Testis (tissue), 2 donors: ENCODE measurements at regions not wholly inside any gene's neighbourhood (a gene's known extent, or its start where the extent isn't known, plus 50 kb on each side); places are given as distances from the start of the nearest gene placed in this dataset.
A peak's percentile ranks its signal among the peaks of the same experiment; 100 is the strongest.
"Not testable (repeated sequence)": the region's sequence is repeated elsewhere in the genome, so short reads cannot be mapped to it uniquely, and the experiment has no call there.

ENCODE experiments used
- DNase-seq: peaks from one replicate; pipeline ENCODE4 v3.0.0-alpha.2; 2019
- H3K27ac ChIP-seq, 2 donors: fragments of 200-600 bp; sonication (generic); one replicate each; pipeline ENCODE4 v1.5.1; 2019
- H3K27me3 ChIP-seq: fragments of 200-600 bp; sonication (generic); one replicate; pipeline ENCODE4 v1.5.1; 2019
- H3K36me3 ChIP-seq: fragments of 200-600 bp; sonication (generic); one replicate; pipeline ENCODE4 v1.5.1; 2017; ENCODE audit warnings: low read depth; ENCODE audit errors: missing control alignments
- H3K4me1 ChIP-seq: fragments of 200-600 bp; sonication (generic); one replicate; pipeline ENCODE4 v1.5.1; 2019
- H3K4me3 ChIP-seq, 2 donors: fragments of 200-600 bp; sonication (generic); one replicate each; pipeline ENCODE4 v1.5.1; 2017 to 2019
- H3K9me3 ChIP-seq: fragments of 200-600 bp; sonication (generic); one replicate; pipeline ENCODE4 v1.5.1; 2017
- POLR2A ChIP-seq: fragments of 450-650 bp; IDR thresholded peaks from one replicate; pipeline ENCODE4 v1.6.1; 2017; ENCODE audit warnings: antibody characterized with exemption, mild to moderate bottlenecking, moderate library complexity
- WGBS, 2 donors: methylation state at CpG; one replicate each; pipeline ENCODE4 v1.1.5; 2018; 5-methylcytosine and 5-hydroxymethylcytosine counted together
- intact Hi-C: fragments of 100-400 bp; cut with DNase I; formaldehyde crosslinking; loops from one replicate; pipeline ENCODE4 v1.15.1; 2023; ENCODE audit warnings: low total_unique reads
- TF ChIP-seq, protein P1 (sequence below), 3 experiments: fragments of 450-650 bp in 2 of 3; fragments of 200-600 bp in 1 of 3; sonication (generic) in 1 of 3; IDR thresholded peaks; one replicate each; pipeline ENCODE4 v1.5.1; 2016 to 2019; ENCODE audit warnings: antibody characterized with exemption in 3 of 3, mild to moderate bottlenecking in 2 of 3, moderate library complexity in 1 of 3

DNA sequence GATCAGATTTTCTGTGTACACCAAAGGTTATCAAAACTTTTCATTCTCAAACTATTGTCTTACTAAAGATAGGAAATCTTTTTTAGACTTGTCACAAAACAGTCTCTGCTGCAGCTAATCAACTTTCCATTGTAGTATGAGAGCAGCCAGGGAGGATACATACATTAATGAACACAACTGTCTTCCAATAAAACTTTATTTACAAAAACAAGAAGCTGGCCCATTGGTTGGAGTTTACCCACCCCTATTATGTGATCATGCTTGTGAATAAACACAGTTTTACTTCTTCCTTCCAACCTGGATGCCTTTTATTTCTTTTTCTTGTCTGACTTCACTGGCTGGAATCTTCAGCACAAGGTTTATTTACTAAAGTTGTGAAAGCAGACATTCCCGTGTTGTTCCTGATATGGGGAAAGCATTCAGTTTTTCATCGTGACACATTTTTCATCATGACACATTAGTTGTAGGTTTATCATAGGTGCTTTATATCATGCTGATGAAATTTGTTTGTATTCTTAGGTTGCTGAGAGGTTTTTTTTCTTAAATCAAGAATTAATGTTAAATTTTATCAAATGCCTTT, 98.5 kb upstream of the CDK13 start:
- no peak for DNase-seq
- Histone ChIP-seq H3K27me3 (no peaks in the 10 kb centered on the region), H3K27ac (no peak overlapping the region), H3K4me1 (no peaks in the 10 kb centered on the region), H3K4me3 (no peak overlapping the region), H3K9me3 (no peaks in the 10 kb centered on the region), H3K36me3 (no peaks in the 10 kb centered on the region)
- WGBS, 2 donors, result 82 to 86% methylated on average over 2 of the region's 2 CpGs
- intact Hi-C loops, result no loop called here
- TF ChIP-seq, protein P1, sequence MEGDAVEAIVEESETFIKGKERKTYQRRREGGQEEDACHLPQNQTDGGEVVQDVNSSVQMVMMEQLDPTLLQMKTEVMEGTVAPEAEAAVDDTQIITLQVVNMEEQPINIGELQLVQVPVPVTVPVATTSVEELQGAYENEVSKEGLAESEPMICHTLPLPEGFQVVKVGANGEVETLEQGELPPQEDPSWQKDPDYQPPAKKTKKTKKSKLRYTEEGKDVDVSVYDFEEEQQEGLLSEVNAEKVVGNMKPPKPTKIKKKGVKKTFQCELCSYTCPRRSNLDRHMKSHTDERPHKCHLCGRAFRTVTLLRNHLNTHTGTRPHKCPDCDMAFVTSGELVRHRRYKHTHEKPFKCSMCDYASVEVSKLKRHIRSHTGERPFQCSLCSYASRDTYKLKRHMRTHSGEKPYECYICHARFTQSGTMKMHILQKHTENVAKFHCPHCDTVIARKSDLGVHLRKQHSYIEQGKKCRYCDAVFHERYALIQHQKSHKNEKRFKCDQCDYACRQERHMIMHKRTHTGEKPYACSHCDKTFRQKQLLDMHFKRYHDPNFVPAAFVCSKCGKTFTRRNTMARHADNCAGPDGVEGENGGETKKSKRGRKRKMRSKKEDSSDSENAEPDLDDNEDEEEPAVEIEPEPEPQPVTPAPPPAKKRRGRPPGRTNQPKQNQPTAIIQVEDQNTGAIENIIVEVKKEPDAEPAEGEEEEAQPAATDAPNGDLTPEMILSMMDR (IDR thresholded peaks at IDR 0.05), result no peak
- TF ChIP-seq POLR2A, result no peak

DNA sequence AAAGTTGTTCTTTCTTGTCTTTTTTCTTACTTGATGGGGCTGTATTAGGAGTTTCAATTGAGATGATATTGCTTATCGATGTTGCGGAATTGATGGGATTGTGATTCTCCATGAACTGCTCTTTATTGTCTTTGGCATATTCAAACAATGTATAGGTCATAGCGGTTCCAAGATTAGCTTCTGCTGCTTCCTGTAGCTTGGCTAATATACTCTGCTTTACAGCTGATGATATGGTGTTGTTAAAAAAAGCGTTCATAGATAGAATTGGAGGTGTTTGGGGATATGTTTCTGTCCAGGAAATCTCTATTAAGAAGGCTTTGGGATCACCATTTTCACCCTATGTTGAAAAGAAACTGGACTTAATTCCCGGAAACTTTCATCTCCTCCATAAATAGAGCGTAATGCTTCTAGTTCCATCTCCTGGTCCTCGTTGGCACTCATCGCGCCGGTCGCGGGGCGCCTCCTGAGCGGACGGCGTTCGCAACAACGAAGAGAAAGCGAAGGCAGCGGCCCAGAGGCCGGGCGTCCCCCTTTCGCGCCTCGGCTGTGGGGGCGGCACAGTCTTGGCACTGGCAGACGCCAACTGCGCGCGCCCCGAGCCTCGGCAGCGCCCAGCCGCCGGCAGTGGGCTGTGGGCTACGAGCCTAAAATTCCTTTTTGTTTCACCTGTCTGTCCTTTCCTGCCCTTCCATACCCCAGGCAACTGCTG, 95.3 kb upstream of the CDK13 start:
- H3K4me1 ChIP-seq, intact Hi-C loops, DNase-seq, H3K27me3 ChIP-seq, H3K36me3 ChIP-seq, H3K9me3 ChIP-seq, H3K27ac ChIP-seq: not testable (repeated sequence)
- WGBS, 2 donors, result 6 to 10% methylated on average over 36 of the region's 36 CpGs
- peak overlapping the region; percentile 9 to 27 for H3K4me3 ChIP-seq

GRCh38 chr7:39855325-39855674, 94.8 kb upstream of the CDK13 start:
- TF ChIP-seq POLR2A, result no peak
- 47 to 52% methylated on average over 1 of the region's 1 CpG for WGBS, 2 donors
- Histone ChIP-seq H3K9me3 (no peaks in the 10 kb centered on the region), H3K36me3 (no peaks in the 10 kb centered on the region), H3K27me3 (no peaks in the 10 kb centered on the region), H3K27ac (no peak overlapping the region), H3K4me3 (peak overlapping the region; percentile 9 to 27), H3K4me1 (no peaks in the 10 kb centered on the region)
- intact Hi-C loops, result no loop called here
- no peak for DNase-seq

DNA sequence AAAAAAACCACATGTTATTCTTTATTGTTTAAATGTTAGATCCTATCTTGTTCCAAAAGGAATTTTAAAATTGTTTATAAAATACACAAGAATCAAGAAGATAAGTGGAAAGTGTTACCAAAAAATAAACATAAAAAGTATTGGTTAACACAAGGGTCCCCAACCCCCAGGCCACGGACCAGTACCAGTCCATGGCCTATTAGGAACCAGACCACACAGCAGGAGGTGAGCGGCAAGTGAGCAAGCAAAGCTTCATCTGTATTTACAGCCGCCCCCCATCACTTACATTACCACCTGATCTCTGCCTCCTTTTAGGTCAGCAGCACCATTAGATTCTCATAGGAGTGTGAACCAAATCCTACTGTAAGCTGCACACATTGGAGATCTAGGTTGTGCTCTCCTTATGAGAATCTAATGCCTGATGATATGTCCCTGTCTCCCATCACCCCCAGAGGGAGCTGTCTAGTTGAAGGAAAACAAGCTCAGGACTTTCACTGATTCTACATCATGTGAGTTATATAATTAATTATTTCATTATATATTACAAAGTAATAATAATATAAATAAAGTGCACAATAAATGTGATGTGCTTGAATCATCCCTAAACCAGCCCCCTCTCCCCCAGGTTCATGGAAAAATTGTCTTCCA, 86.3 kb upstream of the CDK13 start:
- H3K9me3 ChIP-seq, H3K27ac ChIP-seq, H3K27me3 ChIP-seq, H3K4me1 ChIP-seq, H3K4me3 ChIP-seq, intact Hi-C loops, H3K36me3 ChIP-seq: not testable (repeated sequence)
- peak; percentile 26 for DNase-seq
- WGBS, 2 donors, result 81 to 95% methylated on average over 3 of the region's 3 CpGs

GRCh38 chr7:39869888-39870522, 80.1 kb upstream of the CDK13 start:
- intact Hi-C loops, result not testable (repeated sequence)
- WGBS, 2 donors, result 52 to 54% methylated on average over 5 of the region's 5 CpGs

GRCh38 chr7:39871610-39872009, 78.4 kb upstream of the CDK13 start:
- DNase-seq, intact Hi-C loops: not testable (repeated sequence)

More at GRCh38 chr7:39869888-39870522, 80.1 kb upstream of the CDK13 start:
- H3K9me3 ChIP-seq, H3K4me3 ChIP-seq, DNase-seq, H3K27ac ChIP-seq, H3K36me3 ChIP-seq, H3K4me1 ChIP-seq, H3K27me3 ChIP-seq: not testable (repeated sequence)

GRCh38 chr7:39880556-39880955, 69.5 kb upstream of the CDK13 start:
- intact Hi-C loops, result no loop called here
- no peak overlapping the region for H3K4me3 ChIP-seq
- DNase-seq, result no peak
- no peaks in the 10 kb centered on the region for H3K27me3 ChIP-seq
- no peaks in the 10 kb centered on the region for H3K36me3 ChIP-seq
- 87 to 88% methylated on average over 1 of the region's 1 CpG for WGBS, 2 donors
- H3K4me1 ChIP-seq, result no peaks in the 10 kb centered on the region
- TF ChIP-seq POLR2A, result no peak
- TF ChIP-seq, protein P1 (IDR thresholded peaks at IDR 0.05), result no peak
- no peak overlapping the region for H3K27ac ChIP-seq
- H3K9me3 ChIP-seq, result no peaks in the 10 kb centered on the region

More at GRCh38 chr7:39871610-39872009, 78.4 kb upstream of the CDK13 start:
- not testable (repeated sequence) for H3K9me3 ChIP-seq, H3K27ac ChIP-seq, H3K27me3 ChIP-seq, H3K4me1 ChIP-seq, H3K36me3 ChIP-seq, H3K4me3 ChIP-seq
- WGBS, 2 donors, result 72 to 86% methylated on average over 4 of the region's 4 CpGs
